ENCODE measurements at regions not wholly inside any gene's neighbourhood (a gene's known extent, or its start where the extent isn't known, plus 50 kb on each side); places are given as distances from the start of the nearest gene placed in this dataset.

GRCh38 chr5:142491270-142491669 is 166.4 kb upstream of the SPRY4 start:
- TF ChIP-seq CTCF (IDR thresholded peaks at IDR 0.05) (no peak), POLR2A (IDR thresholded peaks at IDR 0.05) (no peak)
